Lower lobe of right lung (tissue), 2 donors: ENCODE measurements at regions not wholly inside any gene's neighbourhood (a gene's known extent, or its start where the extent isn't known, plus 50 kb on each side); places are given as distances from the start of the nearest gene placed in this dataset.

Experiments
- ATAC-seq, 2 donors: fragments of 200-7000 bp; cut with Tn5 transposase; one replicate each; pipeline ENCODE4 v1.9.1; 2020 to 2022; ENCODE audit warnings: mild to moderate bottlenecking in 2 of 2, moderate library complexity in 2 of 2
- DNase-seq: peaks from one replicate; pipeline ENCODE4 v3.0.0-alpha.2; 2020
- H3K27ac ChIP-seq: fragments of 200-600 bp; one replicate; pipeline ENCODE4 v1.8.0; 2022
- H3K27me3 ChIP-seq: fragments of 200-600 bp; one replicate; pipeline ENCODE4 v1.8.0; 2022; ENCODE audit warnings: low read depth
- H3K36me3 ChIP-seq: fragments of 200-600 bp; one replicate; pipeline ENCODE4 v1.8.0; 2022; ENCODE audit warnings: mild to moderate bottlenecking
- H3K4me1 ChIP-seq: fragments of 200-600 bp; one replicate; pipeline ENCODE4 v1.8.0; 2022
- H3K4me3 ChIP-seq: fragments of 200-600 bp; one replicate; pipeline ENCODE4 v1.8.0; 2022; ENCODE audit warnings: mild to moderate bottlenecking
- H3K9me3 ChIP-seq: fragments of 200-600 bp; one replicate; pipeline ENCODE4 v1.8.0; 2022
- intact Hi-C: fragments of 100-400 bp; cut with DNase I; formaldehyde crosslinking; loops from one replicate; pipeline ENCODE4 v1.11.0; 2022
- TF ChIP-seq, protein P1 (sequence below): fragments of 200-600 bp; IDR thresholded peaks from one replicate; pipeline ENCODE4 v1.8.0; 2022; ENCODE audit warnings: antibody characterized with exemption, mild to moderate bottlenecking
- donor health status: DM: no; HTN: yes; CAD: no; lungs with severe emphysema.

DNA sequence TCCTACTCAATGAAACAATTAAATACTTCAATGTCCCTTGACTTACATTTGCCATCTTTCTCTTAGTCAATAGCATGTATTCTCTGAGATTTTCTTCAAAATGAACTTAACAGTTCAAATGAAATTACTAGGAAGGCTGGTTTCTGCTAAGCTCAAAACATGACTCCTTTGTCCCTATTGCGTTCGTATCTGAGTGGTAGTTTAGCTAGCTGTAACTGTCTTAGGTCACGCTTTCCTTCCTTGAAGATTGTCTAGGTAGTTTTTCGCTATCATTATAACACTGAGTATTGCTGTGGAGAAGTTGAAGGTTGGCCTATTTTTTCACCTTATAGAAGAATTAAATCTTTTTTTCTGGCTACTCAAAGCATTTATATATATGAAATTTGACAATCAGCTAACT, 1535.2 kb downstream of the PLA2G4A start:
- H3K27ac ChIP-seq = no peak overlapping the region
- H3K4me1 ChIP-seq = no peaks in the 10 kb centered on the region
- TF ChIP-seq, protein P1, sequence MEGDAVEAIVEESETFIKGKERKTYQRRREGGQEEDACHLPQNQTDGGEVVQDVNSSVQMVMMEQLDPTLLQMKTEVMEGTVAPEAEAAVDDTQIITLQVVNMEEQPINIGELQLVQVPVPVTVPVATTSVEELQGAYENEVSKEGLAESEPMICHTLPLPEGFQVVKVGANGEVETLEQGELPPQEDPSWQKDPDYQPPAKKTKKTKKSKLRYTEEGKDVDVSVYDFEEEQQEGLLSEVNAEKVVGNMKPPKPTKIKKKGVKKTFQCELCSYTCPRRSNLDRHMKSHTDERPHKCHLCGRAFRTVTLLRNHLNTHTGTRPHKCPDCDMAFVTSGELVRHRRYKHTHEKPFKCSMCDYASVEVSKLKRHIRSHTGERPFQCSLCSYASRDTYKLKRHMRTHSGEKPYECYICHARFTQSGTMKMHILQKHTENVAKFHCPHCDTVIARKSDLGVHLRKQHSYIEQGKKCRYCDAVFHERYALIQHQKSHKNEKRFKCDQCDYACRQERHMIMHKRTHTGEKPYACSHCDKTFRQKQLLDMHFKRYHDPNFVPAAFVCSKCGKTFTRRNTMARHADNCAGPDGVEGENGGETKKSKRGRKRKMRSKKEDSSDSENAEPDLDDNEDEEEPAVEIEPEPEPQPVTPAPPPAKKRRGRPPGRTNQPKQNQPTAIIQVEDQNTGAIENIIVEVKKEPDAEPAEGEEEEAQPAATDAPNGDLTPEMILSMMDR = no peak
- no peaks in the 10 kb centered on the region for H3K36me3 ChIP-seq
- DNase-seq = no peak
- no peaks in the 10 kb centered on the region for H3K27me3 ChIP-seq
- no peak for ATAC-seq
- H3K4me3 ChIP-seq = no peak overlapping the region
- intact Hi-C loops = no loop called here
- H3K9me3 ChIP-seq = no peaks in the 10 kb centered on the region

DNA sequence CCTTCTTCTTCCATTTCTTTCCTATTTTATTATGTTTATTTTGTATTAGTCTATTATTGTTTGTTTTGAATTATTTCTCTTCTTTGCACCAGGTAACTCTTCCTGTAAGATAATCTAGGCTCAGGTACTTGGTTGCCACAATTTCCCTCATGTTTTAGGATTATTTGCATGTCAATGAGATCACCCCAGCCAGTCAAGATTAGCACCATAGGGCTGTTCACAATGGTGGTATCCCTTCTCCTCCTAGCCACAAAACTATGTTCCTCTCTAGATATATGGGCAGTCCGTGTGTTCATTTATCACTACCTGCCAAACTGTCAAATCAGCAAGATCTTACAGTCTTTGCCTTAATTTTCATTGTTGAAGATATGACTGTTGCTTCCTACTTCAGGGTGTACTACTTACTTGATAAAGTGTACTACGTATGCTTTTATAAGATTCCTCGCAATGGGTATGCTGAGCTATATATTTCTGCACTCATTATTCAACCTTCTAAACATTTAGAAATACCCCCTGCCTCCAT, 1536.2 kb downstream of the PLA2G4A start:
- Histone ChIP-seq H3K27ac (no peak overlapping the region), H3K9me3 (no peaks in the 10 kb centered on the region), H3K4me3 (no peak overlapping the region), H3K36me3 (no peaks in the 10 kb centered on the region), H3K4me1 (no peaks in the 10 kb centered on the region), H3K27me3 (no peaks in the 10 kb centered on the region)
- DNase-seq (no peak), ATAC-seq (no peak)
- TF ChIP-seq, protein P1 = no peak
- intact Hi-C loops = no loop called here

DNA sequence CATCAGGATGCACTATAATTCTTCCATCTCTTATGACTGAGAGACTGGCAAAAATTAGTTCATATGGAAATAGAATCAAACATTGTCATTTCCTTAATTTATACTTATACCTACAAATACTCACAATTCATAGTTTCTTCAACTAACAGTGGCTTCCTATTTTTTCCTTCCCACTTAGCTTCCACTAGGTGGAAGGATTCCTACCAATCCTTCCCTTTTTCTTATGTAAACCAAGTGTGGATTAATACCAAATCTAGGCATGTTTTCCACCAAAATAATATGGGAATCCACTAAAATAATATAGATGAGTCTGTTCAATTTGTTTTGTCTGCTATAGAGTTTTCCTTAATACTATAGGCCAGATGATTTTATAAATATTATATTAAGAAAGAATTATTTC, 1537.1 kb downstream of the PLA2G4A start:
- H3K4me3 ChIP-seq = no peak overlapping the region
- H3K9me3 ChIP-seq = no peaks in the 10 kb centered on the region
- ATAC-seq (no peak), DNase-seq (no peak)
- H3K36me3 ChIP-seq = no peaks in the 10 kb centered on the region
- intact Hi-C loops = no loop called here
- TF ChIP-seq, protein P1 = no peak
- no peaks in the 10 kb centered on the region for H3K4me1 ChIP-seq
- no peaks in the 10 kb centered on the region for H3K27me3 ChIP-seq
- H3K27ac ChIP-seq = no peak overlapping the region

DNA sequence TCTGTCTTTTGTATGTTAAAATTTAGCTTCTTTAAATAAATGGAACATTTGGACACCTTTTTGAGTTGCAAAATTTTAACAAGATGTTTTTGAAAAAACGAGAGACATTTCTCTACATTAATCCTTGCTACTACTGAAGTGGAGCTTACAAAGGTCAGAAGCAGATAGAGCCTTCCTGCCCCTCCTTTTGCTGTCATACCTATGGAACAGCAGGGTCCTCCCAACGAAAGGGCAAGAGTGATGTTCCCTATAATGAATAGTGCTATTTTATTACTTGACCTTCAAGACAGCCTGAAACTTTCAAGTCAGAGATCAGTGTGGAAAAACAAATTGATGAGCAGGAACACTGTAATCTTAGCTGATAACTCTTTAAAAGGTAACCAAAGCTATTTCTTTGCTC, 1538.9 kb downstream of the PLA2G4A start:
- no peak overlapping the region for H3K27ac ChIP-seq
- no peaks in the 10 kb centered on the region for H3K4me1 ChIP-seq
- no peaks in the 10 kb centered on the region for H3K36me3 ChIP-seq
- no peak overlapping the region for H3K4me3 ChIP-seq
- no peak for DNase-seq
- H3K9me3 ChIP-seq = no peaks in the 10 kb centered on the region
- no peak for ATAC-seq
- intact Hi-C loops = no loop called here
- TF ChIP-seq, protein P1 = no peak
- H3K27me3 ChIP-seq = no peaks in the 10 kb centered on the region

DNA sequence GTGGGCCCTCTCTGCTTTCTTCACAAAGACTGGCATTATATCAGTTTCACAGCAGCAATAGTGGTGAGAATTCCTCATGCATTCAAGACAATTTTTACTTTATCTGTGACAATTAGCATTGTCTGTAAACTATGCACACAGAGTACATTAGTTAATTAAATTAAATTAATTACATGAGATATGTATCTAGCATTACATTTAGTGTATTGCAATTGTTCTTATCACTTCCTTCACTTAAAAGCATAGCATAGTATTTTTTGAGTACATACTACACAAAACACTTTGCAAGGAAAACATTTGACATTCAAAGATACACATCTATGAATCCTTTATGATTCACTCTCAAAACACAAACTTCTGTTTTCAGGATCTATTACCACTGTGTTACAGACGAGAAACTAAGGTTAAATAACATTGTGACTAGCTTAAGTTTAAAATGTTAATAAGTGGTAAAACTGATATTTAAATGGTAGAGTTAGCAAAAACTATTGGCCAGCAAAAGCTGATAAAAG, 1542.6 kb downstream of the PLA2G4A start:
- DNase-seq (no peak), ATAC-seq (no peak)
- Histone ChIP-seq H3K4me1 (no peaks in the 10 kb centered on the region), H3K4me3 (no peak overlapping the region), H3K27ac (no peak overlapping the region), H3K36me3 (no peaks in the 10 kb centered on the region), H3K27me3 (no peaks in the 10 kb centered on the region), H3K9me3 (no peaks in the 10 kb centered on the region)
- TF ChIP-seq, protein P1 = no peak
- intact Hi-C loops = no loop called here
